RKO (cell line): ENCODE measurements at regions not wholly inside any gene's neighbourhood (a gene's known extent, or its start where the extent isn't known, plus 50 kb on each side); places are given as distances from the start of the nearest gene placed in this dataset.
"Not testable (repeated sequence)": the region's sequence is repeated elsewhere in the genome, so short reads cannot be mapped to it uniquely, and the experiment has no call there.

Source experiments
- DNase-seq: peaks from one replicate; pipeline ENCODE4 v3.0.0-alpha.2; 2016; ENCODE audit warnings: low spot score

GRCh38 chr3:88677298-88677697, 430.1 kb upstream of the EPHA3 start:
- no peak for DNase-seq

DNA sequence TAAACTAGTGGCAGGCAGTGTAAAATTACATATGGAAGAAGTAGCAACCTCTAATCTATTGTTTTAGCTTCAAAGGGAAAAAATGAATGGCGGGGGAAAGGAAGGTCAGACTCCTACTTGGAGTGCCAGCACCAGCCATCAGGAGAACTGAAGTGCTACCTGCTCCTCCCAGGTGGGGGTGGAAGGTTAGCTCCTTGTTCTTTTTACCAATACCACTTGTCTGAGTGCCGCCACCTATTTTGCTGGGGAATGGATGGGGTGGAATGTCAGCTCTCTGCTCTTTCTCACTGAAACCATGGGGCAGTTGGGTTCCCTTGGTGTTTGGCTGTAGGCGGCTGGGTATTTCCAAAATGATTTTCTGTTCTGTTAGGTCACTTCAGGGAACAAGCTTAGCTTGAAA, 428.7 kb upstream of the EPHA3 start:
- no peak for DNase-seq

DNA sequence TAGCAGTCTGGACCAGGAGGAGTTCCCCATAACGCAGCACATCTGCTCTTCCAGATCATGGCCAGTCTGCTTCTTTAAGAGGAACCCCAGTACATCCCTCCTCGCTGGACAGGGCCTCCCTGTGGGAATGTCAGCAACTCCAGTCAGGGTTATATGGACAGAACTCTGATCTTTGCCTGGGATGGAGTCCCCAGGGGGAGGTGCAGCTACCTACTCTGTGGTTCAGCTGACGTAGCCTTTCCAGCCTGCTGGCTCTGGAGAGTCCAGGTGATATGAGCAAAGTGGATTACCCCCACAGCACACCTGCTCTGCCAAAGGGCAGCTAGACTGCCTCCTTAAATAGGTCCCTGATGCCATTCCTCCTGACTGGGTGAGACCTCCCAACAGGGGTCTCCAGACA, 417.1 kb upstream of the EPHA3 start:
- DNase-seq = no peak

GRCh38 chr3:88691081-88691480, 416.3 kb upstream of the EPHA3 start:
- no peak for DNase-seq

GRCh38 chr3:88703501-88704059, 403.8 kb upstream of the EPHA3 start:
- no peak for DNase-seq

GRCh38 chr3:88704338-88704737, 403.1 kb upstream of the EPHA3 start:
- DNase-seq = no peak

DNA sequence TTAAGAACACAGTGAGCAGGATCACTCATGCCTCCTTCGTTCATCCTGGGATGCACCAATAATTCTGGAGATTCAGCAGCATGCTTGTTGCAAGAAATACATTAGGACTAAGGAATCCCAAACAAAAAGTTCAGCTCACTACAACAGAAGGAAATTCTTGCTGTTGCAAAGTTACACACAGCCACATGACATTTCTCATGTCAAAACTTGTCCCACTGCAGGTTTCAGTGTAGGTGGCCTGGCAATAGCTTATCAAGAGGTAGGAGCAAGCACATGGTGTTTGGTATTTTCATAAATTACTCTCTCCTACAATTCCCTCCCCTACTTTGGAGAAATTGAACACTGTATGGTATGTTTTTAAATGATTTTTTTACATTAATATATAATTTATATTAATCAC, 399.6 kb upstream of the EPHA3 start:
- DNase-seq = no peak

DNA sequence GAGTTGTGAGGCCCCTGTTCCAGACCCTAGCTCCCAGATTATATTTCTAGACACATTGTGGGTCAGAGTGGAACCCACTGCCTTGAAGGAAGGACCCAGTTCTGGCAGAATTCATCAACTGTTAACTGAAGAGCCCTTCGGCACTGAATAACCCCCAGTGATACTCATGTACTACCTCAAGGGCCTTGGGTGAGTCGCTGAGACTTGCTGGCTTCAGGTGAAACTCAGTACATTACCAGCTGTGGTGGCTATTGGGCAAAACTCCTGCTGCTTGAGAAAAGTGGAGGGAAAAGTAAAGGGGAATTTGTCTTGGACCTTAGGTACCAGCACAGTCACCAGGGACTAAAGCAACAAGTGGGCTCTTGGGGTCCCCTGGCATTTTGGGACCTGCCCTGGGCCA, 394.9 kb upstream of the EPHA3 start:
- DNase-seq = no peak

DNA sequence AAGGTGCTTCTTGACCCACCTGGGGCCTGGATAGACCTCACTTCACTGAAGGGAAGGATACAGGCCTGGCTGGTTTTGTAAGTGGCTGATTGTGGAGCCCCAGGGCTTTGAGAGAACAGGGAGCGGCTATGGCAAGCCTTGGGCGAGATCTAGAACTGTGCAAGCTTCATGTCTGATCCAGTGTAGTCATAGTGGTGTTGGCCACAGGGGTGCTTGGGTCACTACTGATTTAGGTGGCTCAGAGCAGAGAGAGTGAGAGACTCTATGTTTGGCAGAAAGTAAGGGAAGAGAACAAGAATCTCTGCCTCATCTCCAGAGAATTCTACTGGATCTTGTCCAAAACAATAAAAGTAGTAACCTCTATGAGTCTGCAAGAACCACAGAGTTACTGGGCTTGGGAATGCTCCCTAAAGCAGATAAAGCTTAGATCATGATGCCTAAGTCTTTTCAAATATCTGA, 394.2 kb upstream of the EPHA3 start:
- no peak for DNase-seq

DNA sequence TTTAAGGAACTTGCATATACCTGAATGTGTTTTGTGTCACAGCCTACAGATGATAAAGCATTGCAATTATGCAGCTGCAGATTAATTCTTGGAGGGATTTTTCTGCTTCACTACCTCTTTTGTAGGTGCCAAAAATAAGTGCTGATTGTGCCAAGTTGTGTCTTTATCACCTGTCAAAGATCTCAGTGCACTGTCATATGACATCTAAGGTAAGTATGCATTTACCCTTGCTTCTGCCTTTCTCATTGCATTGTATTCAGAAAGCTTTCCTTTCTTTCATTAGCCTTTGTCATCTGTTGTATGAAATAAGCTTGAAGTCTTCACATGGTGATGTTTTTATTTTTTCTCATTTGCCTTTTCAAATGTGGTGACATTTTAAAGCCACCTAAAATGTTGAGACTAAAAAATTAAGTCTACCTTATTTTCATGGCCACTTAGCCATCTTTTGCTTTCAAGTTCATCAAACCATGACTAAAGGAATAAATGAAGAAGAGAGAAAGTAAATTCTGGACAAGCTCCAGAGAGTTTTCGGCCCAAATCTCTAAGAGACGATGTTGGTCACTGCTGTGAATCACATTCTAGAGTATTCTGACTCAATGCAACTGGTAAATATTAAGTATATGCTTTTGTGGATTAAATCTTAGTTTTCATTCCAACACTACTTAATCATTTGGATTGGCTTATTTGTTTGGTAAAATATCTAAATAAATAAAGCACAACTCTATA, 381.8 kb upstream of the EPHA3 start:
- DNase-seq = no peak

- DNase-seq = no peak
These were observed 375.2 kb upstream of the EPHA3 start for GRCh38 chr3:88732186-88732585.

DNA sequence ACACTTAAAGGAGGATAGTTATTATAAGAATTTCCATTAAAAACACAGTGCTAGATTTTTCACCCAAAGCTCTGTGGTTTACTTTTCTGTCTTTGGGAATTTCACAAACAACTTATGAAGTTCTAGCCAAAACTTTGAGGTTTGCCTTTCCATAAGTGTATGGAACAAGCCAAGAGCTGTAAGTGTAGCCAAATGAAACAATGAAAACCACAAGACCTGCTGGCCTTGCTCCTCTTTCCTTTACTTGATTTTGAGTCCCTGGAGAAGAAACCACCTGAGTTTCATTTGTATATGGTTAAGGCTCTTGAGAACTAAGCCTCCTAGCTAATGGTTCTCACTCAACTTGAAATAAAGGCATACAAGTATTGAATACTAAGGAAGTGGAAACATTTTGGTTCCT, 365.3 kb upstream of the EPHA3 start:
- DNase-seq = no peak

DNA sequence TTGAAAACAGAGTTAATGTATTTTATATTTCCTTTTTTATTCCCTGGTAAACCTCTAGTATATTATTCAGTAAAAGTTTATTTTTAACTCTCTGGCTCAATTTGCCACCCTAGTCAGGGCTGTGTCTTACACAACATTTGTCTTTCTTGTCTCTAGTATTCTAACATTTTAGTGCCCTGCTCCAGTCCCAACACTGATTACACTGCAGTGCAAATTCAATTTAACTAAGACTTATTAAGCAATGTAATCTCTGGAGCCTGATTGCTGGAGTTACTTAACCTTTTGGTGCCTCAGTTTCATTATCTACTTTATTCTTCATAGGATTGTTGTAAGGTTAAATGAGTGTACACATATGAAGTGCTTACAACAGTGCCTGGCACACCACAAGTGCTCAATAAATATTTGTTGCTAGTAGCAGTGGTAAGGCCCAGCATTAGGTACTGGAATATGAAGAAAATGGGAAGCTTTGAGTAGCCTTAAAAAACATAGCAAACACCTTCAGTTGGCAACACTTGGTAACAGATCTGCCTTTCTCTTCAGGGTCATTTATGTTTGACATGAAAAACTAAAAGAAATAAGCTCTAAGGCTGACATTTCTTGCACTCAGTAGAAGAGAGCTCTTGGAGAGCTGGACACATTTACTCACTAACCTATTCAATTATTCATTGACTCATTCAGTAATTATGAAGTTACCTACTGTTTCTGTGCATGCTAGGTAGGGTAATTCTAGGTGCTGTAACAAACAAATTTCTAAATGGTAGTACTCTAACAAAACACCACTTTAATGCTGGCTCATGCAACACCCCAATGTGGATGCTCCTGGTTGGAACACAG, 364.5 kb upstream of the EPHA3 start:
- no peak for DNase-seq

DNA sequence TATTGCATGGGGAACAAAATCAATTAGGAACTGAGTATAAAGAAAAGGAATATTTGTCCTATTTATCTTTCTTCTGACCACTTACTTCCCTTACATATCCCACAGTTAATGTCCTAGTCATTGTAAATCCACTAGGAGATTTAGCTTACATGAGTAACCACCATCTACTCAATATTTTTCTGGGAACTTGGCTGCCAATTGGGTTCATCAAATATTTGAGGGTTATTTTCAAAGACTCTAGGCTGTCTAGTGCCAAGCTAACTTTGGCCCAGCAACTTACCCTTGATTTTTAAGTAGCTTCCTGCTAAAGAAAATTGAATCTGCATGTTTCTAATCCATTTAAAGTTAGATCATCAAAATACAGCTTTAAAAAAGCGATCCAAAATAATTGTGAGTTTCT, 362.5 kb upstream of the EPHA3 start:
- no peak for DNase-seq

DNA sequence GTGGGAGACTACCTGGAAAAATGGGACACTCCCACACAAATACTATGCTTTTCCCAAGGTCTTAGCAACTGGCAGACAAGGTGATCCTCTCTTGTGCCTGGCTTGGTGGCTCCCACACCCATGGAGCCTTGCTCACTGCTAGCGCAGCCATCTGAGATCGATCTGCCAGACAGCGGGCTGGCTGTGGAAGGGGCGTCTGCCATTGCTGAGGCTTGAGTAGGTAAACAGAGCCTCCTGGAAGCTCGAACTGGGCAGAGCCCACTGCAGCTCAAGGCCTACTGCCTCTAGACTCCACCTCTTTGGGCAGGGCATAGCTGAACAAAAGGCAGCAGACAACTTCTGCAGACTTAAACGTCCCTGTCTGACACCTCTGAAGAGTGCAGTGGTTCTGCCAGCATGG, 360.3 kb upstream of the EPHA3 start:
- DNase-seq = not testable (repeated sequence)

DNA sequence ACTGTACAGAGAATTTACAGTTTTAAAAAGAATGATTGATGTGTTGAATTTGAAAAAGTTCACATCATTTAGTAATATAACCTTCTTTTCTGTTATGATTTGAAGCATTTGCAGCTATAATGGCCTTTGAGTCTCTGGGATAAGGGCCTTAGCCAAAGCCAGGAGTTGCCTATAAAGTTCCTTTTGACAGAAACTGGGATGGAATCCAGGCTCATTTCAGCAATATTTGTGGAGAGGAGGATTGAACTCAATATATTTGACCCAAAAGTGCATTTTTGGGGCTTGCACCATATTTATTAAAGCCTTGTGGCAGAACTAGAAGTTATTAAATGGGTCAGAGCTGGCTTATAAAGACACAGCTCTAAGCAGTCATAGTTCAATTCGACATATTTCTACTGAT, 348.7 kb upstream of the EPHA3 start:
- DNase-seq = no peak

DNA sequence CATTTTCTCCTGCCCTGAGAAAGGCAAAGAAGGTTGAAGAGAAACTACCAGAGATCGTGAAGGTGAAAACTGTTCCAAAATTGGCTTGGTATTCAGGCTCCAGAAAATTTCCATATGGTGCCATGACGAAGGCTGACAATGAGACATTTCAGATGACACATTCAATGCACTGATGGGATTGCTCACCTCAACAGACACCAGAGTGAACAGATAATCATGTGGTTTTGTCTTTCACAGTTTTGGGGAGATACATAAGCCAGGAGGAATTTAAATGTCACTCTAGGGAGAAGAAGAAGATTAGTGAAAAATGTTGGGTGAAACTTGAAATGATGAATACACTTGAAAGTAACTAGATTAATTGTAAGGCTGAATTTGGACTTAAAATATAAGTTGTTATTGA, 339.7 kb upstream of the EPHA3 start:
- DNase-seq = no peak

GRCh38 chr3:88773766-88774165, 333.7 kb upstream of the EPHA3 start:
- no peak for DNase-seq

DNA sequence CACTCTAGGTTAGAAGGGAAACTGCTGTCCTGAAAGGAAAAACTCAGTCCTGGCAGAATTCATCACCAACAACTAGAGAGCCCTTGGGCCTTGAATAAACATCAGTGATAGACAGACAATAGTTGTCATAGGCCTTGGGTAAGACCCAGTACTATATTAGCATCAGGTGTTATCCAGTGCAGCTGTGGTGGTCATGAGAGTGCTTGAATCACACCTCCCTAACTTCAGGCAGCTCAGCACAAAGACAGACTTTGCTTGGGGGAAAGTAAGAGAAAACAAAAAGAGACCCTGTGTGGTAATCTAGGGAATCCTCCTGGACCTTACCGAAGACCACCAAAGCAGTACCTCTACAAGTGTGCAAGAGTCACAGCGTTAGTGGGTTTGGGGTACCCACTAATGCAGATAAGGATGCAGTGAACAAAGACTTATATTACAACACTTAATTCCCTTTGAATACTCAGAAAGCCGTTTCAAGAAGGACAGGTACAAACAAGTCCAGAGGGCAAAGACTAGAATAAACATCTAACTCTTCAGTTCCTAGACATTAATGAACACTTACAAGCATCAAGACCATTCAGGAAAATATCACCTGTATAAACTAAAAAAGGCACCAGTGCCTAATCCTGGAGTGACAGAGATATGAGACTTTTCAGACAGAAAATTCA, 332.3 kb upstream of the EPHA3 start:
- DNase-seq = no peak

GRCh38 chr3:88779482-88779881, 327.9 kb upstream of the EPHA3 start:
- peak; percentile 24 for DNase-seq

GRCh38 chr3:88784925-88785324, 322.5 kb upstream of the EPHA3 start:
- DNase-seq = no peak

DNA sequence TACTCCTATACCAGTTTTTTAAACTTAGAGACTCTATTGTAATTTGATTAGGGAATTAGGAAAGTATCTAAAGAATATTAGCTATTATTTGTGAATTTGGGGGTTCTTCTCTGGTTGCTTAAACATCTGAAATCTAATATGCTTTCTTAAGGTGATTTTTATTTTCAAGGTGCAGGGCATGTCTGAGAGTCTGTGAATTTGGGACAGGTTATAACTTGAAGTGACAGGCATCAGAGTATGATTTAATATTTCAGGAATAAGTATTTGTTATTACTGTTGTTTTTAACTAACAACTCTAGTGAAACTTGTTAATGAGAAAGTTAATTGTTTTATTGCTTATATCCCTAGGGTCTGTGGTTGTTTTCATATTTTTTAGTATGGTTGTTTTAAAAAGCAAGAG, 321.6 kb upstream of the EPHA3 start:
- no peak for DNase-seq

GRCh38 chr3:88795503-88795902, 311.9 kb upstream of the EPHA3 start:
- no peak for DNase-seq
